Activated T-cell treated with anti-CD3 and anti-CD28 coated beads, Interleukin-2, amount 50 U/mL, for 4 hours (primary cell): ENCODE measurements at regions not wholly inside any gene's neighbourhood (a gene's known extent, or its start where the extent isn't known, plus 50 kb on each side); places are given as distances from the start of the nearest gene placed in this dataset.

Experiments
- ATAC-seq, 2 donors: fragments of 200-7000 bp; cut with Tn5 transposase; one replicate each; pipeline ENCODE4 v1.10.0; 2021
- DNase-seq: peaks from one replicate; pipeline ENCODE4 v3.0.0-alpha.2; 2020
- H3K27me3 Mint-ChIP-seq: one replicate; pipeline ENCODE4 v1.8.0; 2021; ENCODE audit warnings: low read depth, mixed read lengths
- H3K36me3 Mint-ChIP-seq: one replicate; pipeline ENCODE4 v1.8.0; 2022; ENCODE audit warnings: mixed read lengths; ENCODE audit not compliant: insufficient read depth
- H3K4me1 Mint-ChIP-seq: one replicate; pipeline ENCODE4 v1.8.0; 2021; ENCODE audit warnings: low read depth, mixed read lengths
- H3K4me3 Mint-ChIP-seq: one replicate; pipeline ENCODE4 v1.8.0; 2021; ENCODE audit warnings: mild to moderate bottlenecking, moderate library complexity, mixed read lengths
- H3K9me3 Mint-ChIP-seq: one replicate; pipeline ENCODE4 v1.8.0; 2021; ENCODE audit warnings: mixed read lengths

DNA sequence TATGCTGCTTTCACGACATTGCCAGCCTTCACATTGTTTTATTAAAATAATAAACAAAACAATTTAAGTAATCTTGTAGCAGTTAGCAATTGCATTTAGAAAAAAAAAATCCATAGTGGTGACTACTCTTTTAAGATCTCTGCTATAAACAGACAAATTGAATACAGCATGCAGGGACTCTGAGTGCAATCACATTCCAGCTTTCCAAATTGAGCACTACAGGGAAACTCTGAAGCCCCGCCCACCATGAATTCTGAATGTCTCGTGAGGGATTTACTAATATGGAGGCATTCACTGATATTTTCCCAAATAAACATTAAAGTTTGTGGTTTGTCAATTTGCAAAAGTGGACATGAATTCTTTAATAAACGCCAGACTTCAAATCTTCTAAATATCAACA, 698.8 kb downstream of the LIG4 start:
- no peak overlapping the region for H3K4me3 Mint-ChIP-seq
- H3K9me3 Mint-ChIP-seq = peaks cover 15% of the 10 kb centered on the region
- H3K36me3 Mint-ChIP-seq = no peaks in the 10 kb centered on the region
- no peak for DNase-seq
- ATAC-seq = no peak
- no peaks in the 10 kb centered on the region for H3K27me3 Mint-ChIP-seq
- H3K4me1 Mint-ChIP-seq = no peaks in the 10 kb centered on the region

DNA sequence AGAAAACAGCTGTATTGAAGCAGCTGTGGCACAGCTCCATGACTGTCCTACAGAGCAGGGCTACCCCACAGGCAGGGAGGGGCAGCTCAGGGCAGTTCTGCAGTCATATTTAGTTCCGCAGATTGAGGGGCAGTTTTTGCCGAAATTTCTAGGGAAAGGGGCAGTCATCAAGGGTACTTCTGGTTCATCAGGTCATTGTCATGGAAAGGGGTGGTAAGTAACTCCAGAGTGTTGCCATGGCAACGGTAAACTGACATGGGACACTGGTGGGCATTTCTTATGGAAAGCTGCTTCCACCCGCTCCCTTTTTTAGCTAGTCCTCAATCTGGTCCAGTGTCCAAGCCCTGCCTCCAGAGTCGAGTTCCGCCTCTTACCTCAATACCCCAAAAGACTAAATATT, 702.8 kb downstream of the LIG4 start:
- DNase-seq (no peak), ATAC-seq (no peak)
- Mint-ChIP-seq H3K36me3 (no peaks in the 10 kb centered on the region), H3K4me3 (no peak overlapping the region), H3K27me3 (no peaks in the 10 kb centered on the region), H3K9me3 (peaks cover 8% of the 10 kb centered on the region), H3K4me1 (no peaks in the 10 kb centered on the region)

DNA sequence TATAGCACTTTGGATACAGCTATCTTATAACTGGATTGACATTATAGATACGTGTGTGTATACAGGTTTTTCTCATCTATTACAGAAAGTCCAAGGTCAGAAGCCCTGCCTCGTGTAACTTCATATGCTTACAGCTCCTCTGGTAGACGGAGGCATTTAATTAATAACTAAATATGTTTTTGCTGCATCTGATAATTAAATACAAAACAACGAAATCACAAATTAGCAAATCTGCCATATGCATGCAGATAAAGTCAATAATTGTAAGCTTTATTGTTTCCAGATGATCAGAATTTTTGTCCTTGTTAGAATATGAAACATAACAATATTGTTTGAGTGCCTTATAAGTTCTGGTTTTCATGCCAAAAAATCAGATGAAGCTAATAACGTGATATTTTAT, 717.7 kb downstream of the LIG4 start:
- H3K27me3 Mint-ChIP-seq = no peaks in the 10 kb centered on the region
- DNase-seq (no peak), ATAC-seq (no peak)
- H3K9me3 Mint-ChIP-seq = peaks cover 18% of the 10 kb centered on the region
- no peaks in the 10 kb centered on the region for H3K36me3 Mint-ChIP-seq
- H3K4me3 Mint-ChIP-seq = no peak overlapping the region
- no peaks in the 10 kb centered on the region for H3K4me1 Mint-ChIP-seq

DNA sequence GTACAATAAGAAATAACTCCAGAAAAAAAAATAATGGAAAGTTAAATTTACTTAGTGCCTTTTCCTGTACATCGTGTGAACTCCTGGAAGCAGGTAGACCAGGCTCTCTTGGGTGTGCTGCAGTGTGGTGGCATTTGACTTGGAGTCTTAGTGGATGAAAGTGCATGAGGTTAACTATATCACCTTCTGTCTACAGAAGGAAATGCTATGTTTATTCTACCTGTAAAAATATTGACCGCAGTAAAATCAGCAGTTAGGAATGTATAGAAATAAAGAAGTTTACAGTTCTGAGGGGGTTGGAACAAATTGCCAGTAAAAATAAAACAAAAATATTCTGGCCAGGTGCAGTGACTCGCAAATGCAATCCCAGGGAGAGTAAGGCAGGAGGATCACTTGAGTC, 722.1 kb downstream of the LIG4 start:
- Mint-ChIP-seq H3K27me3 (no peaks in the 10 kb centered on the region), H3K4me3 (no peak overlapping the region), H3K4me1 (no peaks in the 10 kb centered on the region), H3K9me3 (peaks cover 27% of the 10 kb centered on the region), H3K36me3 (no peaks in the 10 kb centered on the region)
- no peak for DNase-seq
- no peak for ATAC-seq

DNA sequence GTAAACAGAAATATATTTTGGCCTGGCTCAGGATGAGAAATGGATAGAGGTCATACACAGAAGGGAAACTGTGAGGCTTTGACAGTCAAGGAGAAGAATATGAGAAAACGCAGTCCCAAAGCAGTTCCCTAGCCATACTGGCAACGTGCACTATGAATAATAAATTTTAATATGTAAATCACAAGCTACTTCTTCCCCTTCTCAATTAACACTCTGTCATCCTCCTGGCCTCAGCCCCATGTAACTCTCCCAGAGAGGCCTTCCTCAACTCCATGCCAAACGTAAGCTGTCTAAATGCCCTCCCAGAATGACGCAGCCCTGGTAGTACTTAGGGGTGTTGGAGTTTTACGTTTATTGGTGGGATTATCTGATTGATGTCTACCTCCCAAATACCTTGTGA, 732.6 kb downstream of the LIG4 start:
- peaks cover 9% of the 10 kb centered on the region for H3K9me3 Mint-ChIP-seq
- H3K36me3 Mint-ChIP-seq = no peaks in the 10 kb centered on the region
- no peak for DNase-seq
- H3K4me1 Mint-ChIP-seq = no peaks in the 10 kb centered on the region
- no peak for ATAC-seq
- no peak overlapping the region for H3K4me3 Mint-ChIP-seq
- no peaks in the 10 kb centered on the region for H3K27me3 Mint-ChIP-seq

DNA sequence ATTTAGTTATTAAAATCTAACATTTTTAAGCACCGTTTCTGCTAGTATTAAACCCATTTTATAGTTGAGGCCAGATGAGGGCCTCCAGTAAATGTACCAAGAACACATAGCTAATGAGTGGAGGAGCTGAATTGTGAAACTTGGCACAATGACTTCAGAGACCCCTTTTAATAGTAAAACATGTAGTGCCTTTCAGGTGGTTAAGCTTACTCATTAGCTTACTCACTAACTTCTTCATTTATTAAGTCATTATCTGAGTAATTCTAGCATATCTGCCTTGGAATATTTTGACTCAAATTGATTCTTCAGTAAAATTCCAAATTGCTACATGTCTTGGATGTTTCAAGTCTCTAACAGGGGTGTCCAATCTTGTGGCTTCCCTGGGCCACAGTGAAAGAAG, 735.2 kb downstream of the LIG4 start:
- H3K9me3 Mint-ChIP-seq = peaks cover 2% of the 10 kb centered on the region
- ATAC-seq (no peak), DNase-seq (no peak)
- no peak overlapping the region for H3K4me3 Mint-ChIP-seq
- H3K27me3 Mint-ChIP-seq = no peaks in the 10 kb centered on the region
- H3K4me1 Mint-ChIP-seq = no peaks in the 10 kb centered on the region
- H3K36me3 Mint-ChIP-seq = no peaks in the 10 kb centered on the region

DNA sequence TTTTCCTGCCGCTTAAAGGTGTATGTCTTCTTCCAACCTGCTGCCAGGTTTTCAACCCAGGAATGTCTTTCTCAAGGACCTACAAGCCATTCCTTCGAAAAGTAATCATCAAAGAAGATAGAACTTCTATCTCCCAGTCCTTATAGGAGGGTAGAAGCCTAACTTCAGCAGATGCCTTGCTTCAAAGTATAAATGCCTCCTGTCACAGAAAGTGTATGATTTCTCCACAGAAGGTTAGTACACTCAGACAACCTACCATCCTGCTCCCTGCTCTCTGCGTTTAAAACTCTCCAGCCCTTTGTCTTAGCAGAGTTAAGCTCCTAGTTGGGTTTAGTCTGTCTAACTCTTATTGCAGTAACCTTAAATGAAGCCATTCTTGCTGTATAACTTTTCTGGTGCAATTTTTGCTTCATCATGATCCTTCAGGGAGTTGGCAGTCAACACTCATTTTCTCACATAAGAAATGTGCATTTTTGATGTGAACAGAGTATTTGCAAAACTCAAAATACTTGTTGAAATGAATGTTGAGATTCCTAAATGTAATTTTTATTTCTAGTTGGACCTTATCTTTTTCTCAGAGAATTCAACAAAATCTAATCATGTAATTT, 737.5 kb downstream of the LIG4 start:
- peaks cover 5% of the 10 kb centered on the region for H3K9me3 Mint-ChIP-seq
- H3K4me3 Mint-ChIP-seq = no peak overlapping the region

DNA sequence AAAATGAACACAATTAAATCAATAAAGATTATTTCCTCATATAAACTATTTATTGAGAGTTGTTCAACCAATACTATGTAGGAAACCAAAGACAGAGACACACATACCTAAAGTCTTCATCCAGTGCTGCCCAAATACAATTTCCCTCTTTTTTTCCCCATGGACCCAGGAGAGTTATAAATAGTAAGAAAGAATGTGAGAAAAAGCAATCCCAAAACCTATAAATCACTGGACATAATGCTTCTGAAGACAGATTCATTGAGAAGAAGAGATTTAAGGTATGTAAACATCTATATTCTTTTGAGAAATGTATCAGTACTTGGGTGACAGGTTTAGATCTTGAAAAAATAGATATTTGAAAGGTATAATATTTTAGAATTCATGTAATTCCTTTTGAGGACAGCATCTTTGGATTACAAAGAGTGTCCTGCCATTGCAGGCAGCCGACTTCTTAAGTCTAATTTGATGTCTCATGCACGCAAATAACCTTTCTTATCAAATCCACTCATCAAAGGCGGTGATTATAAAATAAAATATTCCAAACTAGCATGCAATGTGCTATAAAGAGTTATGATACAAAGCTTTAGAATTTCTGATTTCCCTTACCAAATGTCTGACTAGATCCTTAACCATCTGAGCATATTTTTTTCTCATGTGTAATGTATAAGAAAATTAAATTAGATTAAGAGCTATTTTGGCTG, 739.4 kb downstream of the LIG4 start:
- DNase-seq (no peak), ATAC-seq (no peak)
- Mint-ChIP-seq H3K4me3 (no peak overlapping the region), H3K4me1 (no peaks in the 10 kb centered on the region), H3K27me3 (no peaks in the 10 kb centered on the region), H3K9me3 (peaks cover 5% of the 10 kb centered on the region), H3K36me3 (no peaks in the 10 kb centered on the region)

More for the DNA sequence above, 737.5 kb downstream of the LIG4 start:
- H3K36me3 Mint-ChIP-seq = no peaks in the 10 kb centered on the region
- ATAC-seq = no peak
- no peaks in the 10 kb centered on the region for H3K4me1 Mint-ChIP-seq
- no peaks in the 10 kb centered on the region for H3K27me3 Mint-ChIP-seq
- DNase-seq = no peak

DNA sequence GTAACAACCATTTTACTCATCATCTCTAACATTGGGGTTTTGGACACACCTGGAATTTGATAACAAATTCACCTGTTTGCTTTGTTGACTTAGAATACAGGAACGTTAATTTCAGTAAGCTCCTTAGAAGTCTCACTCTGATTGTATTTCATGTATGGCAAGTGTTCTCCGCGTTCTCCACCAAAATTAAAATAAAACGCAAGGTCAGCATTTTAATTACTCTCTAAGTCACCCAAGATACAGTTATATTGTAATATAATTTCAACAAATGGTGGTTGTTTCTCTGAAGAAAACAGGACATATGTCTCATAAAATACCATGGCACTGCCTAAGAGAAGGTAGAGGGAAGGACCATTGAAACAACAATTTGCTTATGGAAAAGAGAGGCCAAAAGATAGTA, 742.1 kb downstream of the LIG4 start:
- no peak for ATAC-seq
- H3K36me3 Mint-ChIP-seq = no peaks in the 10 kb centered on the region
- H3K4me3 Mint-ChIP-seq = no peak overlapping the region
- peaks cover 5% of the 10 kb centered on the region for H3K9me3 Mint-ChIP-seq
- no peaks in the 10 kb centered on the region for H3K4me1 Mint-ChIP-seq
- no peak for DNase-seq
- H3K27me3 Mint-ChIP-seq = no peaks in the 10 kb centered on the region

DNA sequence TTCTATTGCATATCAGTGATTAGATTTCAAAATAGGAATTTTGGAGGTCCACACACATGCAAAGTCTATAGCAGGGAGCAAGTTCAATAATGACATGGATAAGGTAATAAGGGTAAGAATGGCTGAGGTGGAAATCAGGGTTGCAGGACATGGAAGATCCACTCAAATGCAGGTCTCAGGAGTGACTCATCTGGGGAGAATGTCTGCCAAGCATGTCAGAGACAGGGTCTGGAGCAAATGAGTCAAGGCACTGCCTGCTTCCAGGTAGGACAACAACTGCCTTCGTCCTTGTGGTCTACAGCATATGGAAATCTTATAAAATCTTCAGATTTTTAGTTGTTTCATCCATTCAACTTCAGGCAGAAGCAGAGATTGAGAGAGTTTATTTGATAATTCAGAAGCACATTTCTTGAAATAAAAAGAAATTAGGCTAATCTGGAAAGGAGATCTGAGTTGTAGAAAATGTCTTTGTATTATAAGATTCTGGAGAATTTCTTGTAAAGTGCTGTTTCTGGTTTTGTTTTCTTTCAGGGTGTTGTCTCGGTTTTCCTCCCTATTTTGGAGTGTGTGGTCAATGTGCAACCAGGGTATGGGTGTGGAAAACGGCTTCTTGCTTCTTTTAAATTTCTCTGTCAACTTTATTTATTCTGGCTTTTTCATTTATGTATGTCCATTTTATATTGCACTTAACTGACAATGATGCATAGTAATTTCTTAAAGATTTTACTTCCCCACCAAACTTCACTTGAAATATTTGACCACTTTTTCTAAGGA, 748.8 kb downstream of the LIG4 start:
- ATAC-seq (no peak), DNase-seq (no peak)
- no peaks in the 10 kb centered on the region for H3K4me1 Mint-ChIP-seq
- H3K4me3 Mint-ChIP-seq = no peak overlapping the region
- no peaks in the 10 kb centered on the region for H3K36me3 Mint-ChIP-seq
- peaks cover 9% of the 10 kb centered on the region for H3K9me3 Mint-ChIP-seq
- no peaks in the 10 kb centered on the region for H3K27me3 Mint-ChIP-seq

DNA sequence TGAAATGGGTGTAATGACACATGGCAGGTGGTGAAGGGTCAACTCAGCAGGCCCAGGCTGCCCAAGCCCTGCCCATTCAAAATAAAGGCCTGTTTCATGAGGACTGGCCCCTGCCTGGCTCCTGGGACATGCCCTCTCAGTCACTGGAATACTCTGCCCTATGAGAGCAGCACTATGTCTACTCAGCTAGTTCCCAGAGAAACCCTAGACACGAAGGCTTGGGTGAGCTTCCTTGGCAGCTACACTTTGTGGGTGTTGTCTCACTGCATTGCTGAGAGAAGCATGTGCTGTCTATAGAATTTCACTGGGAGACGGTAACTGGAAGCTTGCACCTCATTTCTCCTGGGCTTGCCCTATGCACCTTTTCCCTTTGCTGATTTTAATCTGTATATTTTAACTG, 752.8 kb downstream of the LIG4 start:
- no peak for DNase-seq
- Mint-ChIP-seq H3K9me3 (peaks cover 9% of the 10 kb centered on the region), H3K36me3 (no peaks in the 10 kb centered on the region), H3K4me1 (no peaks in the 10 kb centered on the region), H3K4me3 (no peak overlapping the region), H3K27me3 (no peaks in the 10 kb centered on the region)
- ATAC-seq = no peak

DNA sequence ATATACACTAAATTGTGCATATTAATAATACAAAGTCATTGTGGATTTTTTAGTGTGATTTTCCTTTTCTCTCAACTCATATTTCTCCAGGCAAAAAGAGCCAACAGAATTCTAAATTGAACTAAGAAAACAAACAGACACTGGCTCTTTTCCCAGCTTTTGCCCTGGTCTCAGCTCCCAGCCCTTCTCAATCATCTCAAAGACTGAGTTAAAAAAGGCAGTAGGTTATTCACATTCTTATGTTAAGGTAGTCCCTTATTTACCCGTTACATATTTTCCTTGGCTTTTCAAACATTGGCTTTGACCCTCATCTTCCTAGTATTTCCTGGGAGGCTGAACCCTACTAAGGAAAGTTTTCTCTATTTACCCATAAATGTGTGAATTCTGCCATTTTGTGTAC, 753.6 kb downstream of the LIG4 start:
- ATAC-seq (no peak), DNase-seq (no peak)
- H3K4me3 Mint-ChIP-seq = no peak overlapping the region
- no peaks in the 10 kb centered on the region for H3K4me1 Mint-ChIP-seq
- no peaks in the 10 kb centered on the region for H3K36me3 Mint-ChIP-seq
- peaks cover 9% of the 10 kb centered on the region for H3K9me3 Mint-ChIP-seq
- no peaks in the 10 kb centered on the region for H3K27me3 Mint-ChIP-seq

DNA sequence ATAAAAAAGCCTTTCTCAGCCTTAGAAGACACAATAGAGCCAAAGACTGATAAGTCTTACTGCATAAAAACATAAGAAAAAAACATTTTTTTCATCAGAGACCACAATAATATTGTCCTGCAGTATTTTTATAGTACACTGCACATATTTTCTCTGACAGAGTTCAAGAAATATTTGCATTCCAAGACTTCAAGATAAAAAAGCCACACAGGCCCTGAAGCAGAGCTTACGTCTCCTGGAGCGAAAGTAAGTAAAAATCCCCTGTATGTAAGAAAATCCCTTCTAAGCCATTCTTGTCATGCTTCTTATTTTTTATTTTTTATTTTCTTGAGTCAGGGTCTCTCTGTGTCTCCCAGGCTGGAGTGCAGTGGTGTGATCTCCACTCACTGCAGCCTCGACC, 755.9 kb downstream of the LIG4 start:
- Mint-ChIP-seq H3K27me3 (no peaks in the 10 kb centered on the region), H3K4me1 (no peaks in the 10 kb centered on the region), H3K4me3 (no peak overlapping the region), H3K36me3 (no peaks in the 10 kb centered on the region), H3K9me3 (peaks cover 6% of the 10 kb centered on the region)
- DNase-seq (no peak), ATAC-seq (no peak)

DNA sequence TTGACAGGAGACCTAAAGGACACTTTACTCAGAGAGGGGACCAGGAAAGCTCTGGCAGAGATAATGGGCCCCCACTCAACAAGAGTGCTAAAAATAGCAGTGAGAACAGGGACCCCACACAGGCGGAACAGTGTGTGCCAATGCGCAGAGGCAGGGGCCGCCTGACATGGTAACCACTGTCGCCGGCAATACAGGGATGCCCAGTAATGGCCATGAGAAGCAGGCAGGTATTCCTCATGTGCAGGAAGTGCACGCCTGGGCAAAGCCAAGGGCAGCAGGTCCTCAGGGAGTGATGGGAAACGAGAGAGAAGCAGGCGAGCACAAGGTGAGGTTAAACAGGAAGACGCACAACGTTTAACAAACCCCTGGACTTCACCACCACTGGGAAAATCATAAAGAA, 757.1 kb downstream of the LIG4 start:
- Mint-ChIP-seq H3K36me3 (no peaks in the 10 kb centered on the region), H3K9me3 (peaks cover 6% of the 10 kb centered on the region), H3K27me3 (no peaks in the 10 kb centered on the region), H3K4me3 (no peak overlapping the region), H3K4me1 (no peaks in the 10 kb centered on the region)
- ATAC-seq (no peak), DNase-seq (no peak)

DNA sequence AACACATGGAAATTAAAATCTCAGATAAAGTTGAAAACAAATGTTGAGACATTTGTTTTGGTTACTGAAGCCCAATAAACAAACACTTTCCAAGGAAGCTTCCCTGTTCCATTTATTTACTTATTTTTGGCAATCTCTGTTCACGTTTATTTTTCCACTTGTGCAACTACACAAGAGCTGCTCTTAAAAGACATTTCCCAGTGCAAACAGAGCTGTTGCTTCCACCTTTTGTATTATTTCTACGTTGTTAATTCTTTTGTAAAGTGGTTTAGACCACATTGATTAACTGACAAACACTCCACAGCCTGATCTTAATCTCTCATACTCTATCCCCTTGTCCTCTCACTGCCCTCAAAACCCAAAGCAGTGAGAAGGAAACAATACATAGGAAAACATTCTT, 757.6 kb downstream of the LIG4 start:
- Mint-ChIP-seq H3K4me1 (no peaks in the 10 kb centered on the region), H3K36me3 (no peaks in the 10 kb centered on the region), H3K27me3 (no peaks in the 10 kb centered on the region), H3K4me3 (no peak overlapping the region), H3K9me3 (peaks cover 6% of the 10 kb centered on the region)
- no peak for ATAC-seq
- no peak for DNase-seq
